Upper lobe of right lung (tissue), 1 donor: ENCODE measurements at regions not wholly inside any gene's neighbourhood (a gene's known extent, or its start where the extent isn't known, plus 50 kb on each side); places are given as distances from the start of the nearest gene placed in this dataset.

Source experiments
- ATAC-seq: fragments of 200-7000 bp; cut with Tn5 transposase; one replicate; pipeline ENCODE4 v1.9.1; 2020; ENCODE audit warnings: mild to moderate bottlenecking, moderate library complexity
- DNase-seq: peaks from one replicate; pipeline ENCODE4 v3.0.0-alpha.2; 2020
- H3K27ac ChIP-seq: fragments of 200-600 bp; one replicate; pipeline ENCODE4 v1.8.0; 2022
- H3K27me3 ChIP-seq: fragments of 200-600 bp; one replicate; pipeline ENCODE4 v1.8.0; 2022; ENCODE audit warnings: mild to moderate bottlenecking
- H3K36me3 ChIP-seq: fragments of 200-600 bp; one replicate; pipeline ENCODE4 v1.8.0; 2022
- H3K4me1 ChIP-seq: fragments of 200-600 bp; one replicate; pipeline ENCODE4 v1.8.0; 2022
- H3K4me3 ChIP-seq: fragments of 200-600 bp; one replicate; pipeline ENCODE4 v1.8.0; 2022; ENCODE audit warnings: mild to moderate bottlenecking
- H3K9me3 ChIP-seq: fragments of 200-600 bp; one replicate; pipeline ENCODE4 v1.8.0; 2022
- intact Hi-C: fragments of 100-400 bp; cut with DNase I; formaldehyde crosslinking; loops from one replicate; pipeline ENCODE4 v1.11.0; 2022
- TF ChIP-seq, protein P1 (sequence below): fragments of 200-600 bp; IDR thresholded peaks from one replicate; pipeline ENCODE4 v1.8.0; 2022; ENCODE audit warnings: antibody characterized with exemption
- donor health status: DM: no; HTN: yes; CAD: no; lungs with severe emphysema.

DNA sequence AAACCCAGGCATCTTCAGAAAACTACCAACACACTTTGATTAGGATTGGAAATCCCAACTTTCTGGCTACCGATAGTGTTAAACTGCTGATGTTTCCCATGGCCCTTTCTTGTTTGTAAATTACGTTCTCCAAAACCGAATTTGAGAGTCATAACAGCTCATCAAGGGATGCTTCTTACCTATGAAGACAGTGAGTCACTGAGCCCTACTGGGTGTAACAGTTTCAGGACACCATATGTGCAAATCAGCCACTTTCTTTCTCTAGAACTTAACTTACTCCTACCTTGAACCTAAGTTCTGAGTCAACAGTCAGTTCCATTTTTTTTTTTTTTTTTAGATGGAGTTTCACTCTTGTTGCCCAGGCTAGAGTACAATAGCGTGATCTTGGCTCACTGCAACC, 410.1 kb upstream of the TSHZ3 start:
- Histone ChIP-seq H3K9me3 (no peaks in the 10 kb centered on the region), H3K27me3 (no peaks in the 10 kb centered on the region), H3K4me3 (no peak overlapping the region), H3K36me3 (no peaks in the 10 kb centered on the region), H3K4me1 (no peaks in the 10 kb centered on the region), H3K27ac (no peak overlapping the region)
- intact Hi-C loops, result no loop called here
- DNase-seq (no peak), ATAC-seq (no peak)
- TF ChIP-seq, protein P1, sequence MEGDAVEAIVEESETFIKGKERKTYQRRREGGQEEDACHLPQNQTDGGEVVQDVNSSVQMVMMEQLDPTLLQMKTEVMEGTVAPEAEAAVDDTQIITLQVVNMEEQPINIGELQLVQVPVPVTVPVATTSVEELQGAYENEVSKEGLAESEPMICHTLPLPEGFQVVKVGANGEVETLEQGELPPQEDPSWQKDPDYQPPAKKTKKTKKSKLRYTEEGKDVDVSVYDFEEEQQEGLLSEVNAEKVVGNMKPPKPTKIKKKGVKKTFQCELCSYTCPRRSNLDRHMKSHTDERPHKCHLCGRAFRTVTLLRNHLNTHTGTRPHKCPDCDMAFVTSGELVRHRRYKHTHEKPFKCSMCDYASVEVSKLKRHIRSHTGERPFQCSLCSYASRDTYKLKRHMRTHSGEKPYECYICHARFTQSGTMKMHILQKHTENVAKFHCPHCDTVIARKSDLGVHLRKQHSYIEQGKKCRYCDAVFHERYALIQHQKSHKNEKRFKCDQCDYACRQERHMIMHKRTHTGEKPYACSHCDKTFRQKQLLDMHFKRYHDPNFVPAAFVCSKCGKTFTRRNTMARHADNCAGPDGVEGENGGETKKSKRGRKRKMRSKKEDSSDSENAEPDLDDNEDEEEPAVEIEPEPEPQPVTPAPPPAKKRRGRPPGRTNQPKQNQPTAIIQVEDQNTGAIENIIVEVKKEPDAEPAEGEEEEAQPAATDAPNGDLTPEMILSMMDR, result no peak

DNA sequence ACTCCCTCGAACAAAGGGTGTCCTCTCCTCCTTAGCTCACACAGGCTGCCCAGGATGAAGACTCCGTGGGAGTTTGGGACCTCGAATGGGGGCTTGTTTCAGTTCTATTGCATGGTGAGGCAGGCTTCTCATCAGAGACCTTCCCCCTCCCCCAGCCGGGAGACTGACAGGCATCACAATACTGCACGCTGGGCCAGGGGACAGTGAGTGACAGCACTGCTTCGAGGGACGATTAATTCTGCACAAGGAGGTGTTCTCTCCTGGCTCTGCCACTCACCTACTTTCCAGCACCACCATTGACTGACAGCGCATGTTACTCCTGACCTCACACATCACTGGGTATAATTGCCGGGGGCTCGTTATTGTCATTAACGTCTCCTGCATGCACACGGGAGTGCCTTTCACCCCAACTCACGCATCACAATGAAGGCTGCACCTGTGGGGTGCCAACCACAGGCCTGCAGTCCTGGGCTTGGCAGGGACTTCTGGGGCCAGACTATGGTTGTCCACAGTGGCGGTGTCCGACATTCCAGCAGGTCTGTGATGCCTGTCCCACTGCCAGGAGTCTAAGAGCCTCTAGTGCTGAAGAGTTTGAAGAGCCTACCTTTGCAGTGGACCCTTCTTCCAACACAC, 412.2 kb upstream of the TSHZ3 start:
- TF ChIP-seq, protein P1, result no peak
- H3K36me3 ChIP-seq, result no peaks in the 10 kb centered on the region
- H3K27me3 ChIP-seq, result no peaks in the 10 kb centered on the region
- intact Hi-C loops, result no loop called here
- H3K4me3 ChIP-seq, result no peak overlapping the region
- no peaks in the 10 kb centered on the region for H3K9me3 ChIP-seq
- H3K27ac ChIP-seq, result no peak overlapping the region
- H3K4me1 ChIP-seq, result no peaks in the 10 kb centered on the region
- no peak for DNase-seq
- ATAC-seq, result no peak

DNA sequence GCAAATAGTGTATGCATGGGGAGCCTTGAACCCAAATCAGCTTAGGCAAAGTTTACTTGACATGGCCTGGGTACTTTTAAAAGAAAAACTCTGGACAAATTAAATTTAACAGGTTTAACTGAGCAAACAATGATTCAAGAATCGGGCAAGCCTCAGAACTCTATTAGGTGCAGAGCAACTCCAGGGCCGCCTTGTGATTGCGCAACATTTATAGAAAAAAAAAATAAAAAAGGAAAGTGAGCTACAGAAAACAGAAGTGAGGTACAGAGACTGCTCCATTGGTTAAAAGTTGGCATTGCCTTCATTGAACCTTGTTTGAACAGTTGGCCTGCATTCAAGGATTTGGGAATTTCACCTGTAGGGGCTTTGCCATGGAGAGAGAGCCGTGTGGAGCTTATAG, 421.0 kb upstream of the TSHZ3 start:
- Histone ChIP-seq H3K27me3 (no peaks in the 10 kb centered on the region), H3K9me3 (no peaks in the 10 kb centered on the region), H3K4me1 (no peaks in the 10 kb centered on the region), H3K36me3 (no peaks in the 10 kb centered on the region), H3K27ac (no peak overlapping the region), H3K4me3 (no peak overlapping the region)
- TF ChIP-seq, protein P1, result no peak
- ATAC-seq, result peak; percentile 22
- intact Hi-C loops, result no loop called here
- no peak for DNase-seq

DNA sequence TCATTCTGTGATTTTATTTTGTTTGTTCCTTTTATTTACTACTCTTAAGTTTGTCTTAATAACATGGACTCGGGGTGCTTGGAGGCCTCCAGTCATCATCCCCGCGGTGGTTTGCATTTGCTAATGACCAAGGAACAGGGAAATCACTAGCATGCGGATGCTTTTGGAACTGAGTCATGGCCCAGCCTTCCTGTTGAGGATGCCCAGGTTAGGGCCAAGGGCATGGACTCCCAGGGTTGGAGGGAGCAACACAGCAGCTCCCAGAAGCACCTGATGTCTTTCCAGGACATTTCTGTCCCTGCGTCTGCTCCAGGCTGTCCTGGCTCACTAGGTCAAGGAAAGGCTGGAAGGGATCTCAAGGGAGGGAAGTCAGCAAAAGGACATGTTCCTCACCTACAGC, 423.7 kb upstream of the TSHZ3 start:
- no peak for DNase-seq
- Histone ChIP-seq H3K9me3 (no peaks in the 10 kb centered on the region), H3K4me3 (no peak overlapping the region), H3K36me3 (no peaks in the 10 kb centered on the region), H3K4me1 (no peaks in the 10 kb centered on the region), H3K27ac (no peak overlapping the region), H3K27me3 (no peaks in the 10 kb centered on the region)
- intact Hi-C loops, result no loop called here
- ATAC-seq, result no peak
- TF ChIP-seq, protein P1, result no peak

DNA sequence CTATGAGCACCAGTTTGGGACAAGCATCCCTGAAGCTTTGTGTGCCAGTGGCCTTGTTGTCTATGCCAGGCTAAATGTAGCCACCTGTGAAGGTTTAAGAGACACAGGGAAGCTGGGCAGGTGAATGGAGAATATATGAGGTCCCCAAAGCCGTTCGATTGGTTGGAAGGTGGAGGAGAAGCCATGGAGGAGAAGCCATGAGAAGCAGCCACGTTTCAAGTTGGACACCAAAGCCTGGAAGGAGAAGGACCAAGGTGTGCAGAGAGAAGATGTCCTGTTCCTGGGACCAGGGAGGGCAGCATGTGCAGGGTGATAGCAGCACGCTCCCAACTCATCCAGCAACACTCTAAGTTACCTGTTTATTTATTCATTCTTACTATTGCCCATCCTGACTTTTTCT, 432.3 kb upstream of the TSHZ3 start:
- no peaks in the 10 kb centered on the region for H3K36me3 ChIP-seq
- no peaks in the 10 kb centered on the region for H3K27me3 ChIP-seq
- intact Hi-C loops, result no loop called here
- TF ChIP-seq, protein P1, result no peak
- H3K4me1 ChIP-seq, result no peaks in the 10 kb centered on the region
- no peak overlapping the region for H3K4me3 ChIP-seq
- H3K27ac ChIP-seq, result no peak overlapping the region
- no peaks in the 10 kb centered on the region for H3K9me3 ChIP-seq
- DNase-seq, result no peak
- ATAC-seq, result no peak

DNA sequence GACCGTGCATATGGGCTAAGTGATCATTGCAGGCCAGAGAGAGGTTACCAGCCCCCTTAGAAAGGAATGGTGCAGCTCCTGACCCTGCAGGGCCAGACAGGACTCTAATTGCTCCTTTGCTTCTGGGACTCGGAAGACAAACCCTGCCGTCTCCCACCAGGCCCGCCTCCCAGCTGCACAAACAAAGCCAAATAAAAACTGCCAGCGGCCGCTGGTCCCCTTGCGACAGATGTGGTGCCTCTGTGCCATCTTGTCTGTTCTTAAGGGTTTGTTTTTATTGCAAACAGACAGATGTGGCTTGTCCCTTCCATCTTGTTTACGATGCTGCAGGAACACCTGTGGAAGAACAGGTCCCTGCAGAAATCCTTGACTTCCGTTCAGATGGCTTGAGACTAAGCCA, 434.4 kb upstream of the TSHZ3 start:
- Histone ChIP-seq H3K9me3 (no peaks in the 10 kb centered on the region), H3K36me3 (no peaks in the 10 kb centered on the region), H3K4me3 (no peak overlapping the region), H3K27ac (no peak overlapping the region), H3K4me1 (no peaks in the 10 kb centered on the region), H3K27me3 (no peaks in the 10 kb centered on the region)
- intact Hi-C loops, result no loop called here
- ATAC-seq (no peak), DNase-seq (no peak)
- TF ChIP-seq, protein P1, result no peak
